Activated B cell treated with CpG ODN at 0.5 μM for 24 hours (primary cell): ENCODE measurements at regions not wholly inside any gene's neighbourhood (a gene's known extent, or its start where the extent isn't known, plus 50 kb on each side); places are given as distances from the start of the nearest gene placed in this dataset.

Source experiments
- ATAC-seq: fragments of 200-7000 bp; cut with Tn5 transposase; one replicate; pipeline ENCODE4 v1.10.0; 2021; ENCODE audit warnings: low read depth, mild to moderate bottlenecking, moderate library complexity
- CTCF ChIA-PET: fragments of 350-600 bp; sonication (Branson Sonifier 250); formaldehyde crosslinking; loops from one replicate; lab custom pipeline; 2021; ENCODE audit warnings: antibody characterized with exemption; lab: Charles Lee
- POLR2A ChIA-PET: fragments of 350-600 bp; sonication (Branson Sonifier 250); formaldehyde crosslinking; loops from one replicate; lab custom pipeline; 2021; ENCODE audit warnings: antibody characterized with exemption; lab: Charles Lee
- DNase-seq: peaks from one replicate; pipeline ENCODE4 v3.0.0; 2022
- H3K27ac Mint-ChIP-seq: one replicate; pipeline ENCODE4 v1.8.0; 2020; ENCODE audit warnings: mixed read lengths
- H3K27me3 Mint-ChIP-seq: one replicate; pipeline ENCODE4 v1.8.0; 2021; ENCODE audit warnings: mixed read lengths
- H3K36me3 Mint-ChIP-seq: one replicate; pipeline ENCODE4 v1.8.0; 2021; ENCODE audit warnings: low read depth, mixed read lengths
- H3K4me1 Mint-ChIP-seq: one replicate; pipeline ENCODE4 v1.8.0; 2021; ENCODE audit warnings: mixed read lengths
- H3K4me3 Mint-ChIP-seq: one replicate; pipeline ENCODE4 v1.8.0; 2020; ENCODE audit warnings: mild to moderate bottlenecking, mixed read lengths
- H3K9me3 Mint-ChIP-seq: one replicate; pipeline ENCODE4 v1.8.0; 2020; ENCODE audit warnings: mixed read lengths
- intact Hi-C: fragments of 100-400 bp; cut with micrococcal nuclease; formaldehyde crosslinking; loops from one replicate; pipeline ENCODE4 v1.15.1; 2024
- TF ChIP-seq, protein P1 (sequence below): fragments of 200-600 bp; IDR thresholded peaks from one replicate; pipeline ENCODE4 v1.8.0; 2022; ENCODE audit warnings: antibody characterized with exemption, mild to moderate bottlenecking

DNA sequence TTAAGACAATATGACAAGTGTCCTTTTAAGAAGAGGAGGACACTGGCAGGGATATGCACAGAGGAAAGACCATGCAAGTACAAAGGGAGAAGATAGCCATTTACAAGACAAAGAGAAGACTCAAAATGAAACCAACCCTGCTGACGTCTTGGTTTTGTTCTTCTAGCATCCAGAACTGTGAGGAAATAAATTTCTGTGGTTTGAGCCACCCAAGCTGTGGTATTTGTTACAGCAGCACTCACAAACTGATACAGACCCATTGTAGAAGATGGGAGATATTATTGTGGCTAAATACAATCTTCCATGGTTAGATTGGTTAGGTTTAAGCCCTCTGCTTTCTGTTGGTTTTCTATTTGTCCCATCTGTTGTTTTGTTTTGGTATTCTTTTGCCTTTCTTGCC, 88.6 kb upstream of the SLC35F1 start:
- Mint-ChIP-seq H3K4me3 (no peak overlapping the region), H3K36me3 (no peaks in the 10 kb centered on the region), H3K9me3 (peaks cover 5% of the 10 kb centered on the region), H3K27ac (no peak overlapping the region), H3K27me3 (no peaks in the 10 kb centered on the region), H3K4me1 (no peaks in the 10 kb centered on the region)
- TF ChIP-seq, protein P1, sequence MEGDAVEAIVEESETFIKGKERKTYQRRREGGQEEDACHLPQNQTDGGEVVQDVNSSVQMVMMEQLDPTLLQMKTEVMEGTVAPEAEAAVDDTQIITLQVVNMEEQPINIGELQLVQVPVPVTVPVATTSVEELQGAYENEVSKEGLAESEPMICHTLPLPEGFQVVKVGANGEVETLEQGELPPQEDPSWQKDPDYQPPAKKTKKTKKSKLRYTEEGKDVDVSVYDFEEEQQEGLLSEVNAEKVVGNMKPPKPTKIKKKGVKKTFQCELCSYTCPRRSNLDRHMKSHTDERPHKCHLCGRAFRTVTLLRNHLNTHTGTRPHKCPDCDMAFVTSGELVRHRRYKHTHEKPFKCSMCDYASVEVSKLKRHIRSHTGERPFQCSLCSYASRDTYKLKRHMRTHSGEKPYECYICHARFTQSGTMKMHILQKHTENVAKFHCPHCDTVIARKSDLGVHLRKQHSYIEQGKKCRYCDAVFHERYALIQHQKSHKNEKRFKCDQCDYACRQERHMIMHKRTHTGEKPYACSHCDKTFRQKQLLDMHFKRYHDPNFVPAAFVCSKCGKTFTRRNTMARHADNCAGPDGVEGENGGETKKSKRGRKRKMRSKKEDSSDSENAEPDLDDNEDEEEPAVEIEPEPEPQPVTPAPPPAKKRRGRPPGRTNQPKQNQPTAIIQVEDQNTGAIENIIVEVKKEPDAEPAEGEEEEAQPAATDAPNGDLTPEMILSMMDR: no peak
- ChIA-PET CTCF (no interaction called here), POLR2A (no interaction called here)
- DNase-seq: no peak
- no peak for ATAC-seq
- intact Hi-C loops: no loop called here

DNA sequence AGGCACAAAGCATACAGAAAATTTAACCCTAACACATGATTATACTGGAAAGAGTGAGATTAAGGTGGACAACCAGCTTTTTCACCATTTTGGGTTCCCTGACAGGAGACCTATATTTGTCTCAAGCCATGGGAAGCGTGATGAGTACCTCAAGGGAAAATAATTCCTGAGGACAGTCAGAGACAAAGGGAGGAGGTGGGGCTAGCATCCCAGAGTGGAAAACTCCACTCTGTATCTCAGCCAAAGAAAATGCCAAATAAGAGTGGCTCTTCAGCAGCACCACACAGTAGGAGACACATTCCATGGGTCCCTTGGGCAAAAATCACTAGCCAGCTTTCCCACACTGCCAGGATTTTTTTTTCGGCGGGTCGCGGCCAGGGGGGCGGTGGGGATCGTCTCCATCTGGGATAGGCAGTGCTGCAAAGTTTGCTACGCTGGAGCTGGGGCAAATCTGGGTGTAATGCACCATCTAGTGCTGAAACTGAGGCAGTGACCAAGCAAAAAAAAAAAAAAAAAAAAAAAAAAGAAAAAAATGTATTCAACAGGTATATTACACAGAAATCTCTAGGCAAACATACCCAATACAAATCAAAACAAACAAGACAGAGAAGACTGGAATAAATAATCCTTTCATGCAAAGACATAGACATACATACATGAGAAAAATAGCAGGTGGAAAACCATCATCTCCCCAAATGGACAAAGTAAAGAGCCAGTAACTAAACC, 77.3 kb upstream of the SLC35F1 start:
- ChIA-PET CTCF (no interaction called here), POLR2A (no interaction called here)
- Mint-ChIP-seq H3K27ac (no peak overlapping the region), H3K4me3 (no peak overlapping the region), H3K36me3 (peaks cover 3% of the 10 kb centered on the region), H3K9me3 (peaks cover 10% of the 10 kb centered on the region), H3K4me1 (no peaks in the 10 kb centered on the region), H3K27me3 (peaks cover 4% of the 10 kb centered on the region)
- ATAC-seq (no peak), DNase-seq (no peak)
- intact Hi-C loops: no loop called here
- TF ChIP-seq, protein P1: no peak

GRCh38 chr6:117837261-117837660, 69.8 kb upstream of the SLC35F1 start:
- Mint-ChIP-seq H3K27ac (no peak overlapping the region), H3K9me3 (peaks cover 12% of the 10 kb centered on the region), H3K36me3 (no peaks in the 10 kb centered on the region), H3K4me3 (no peak overlapping the region), H3K27me3 (no peaks in the 10 kb centered on the region), H3K4me1 (no peaks in the 10 kb centered on the region)
- TF ChIP-seq, protein P1: no peak
- CTCF ChIA-PET: no interaction called here
- DNase-seq (no peak), ATAC-seq (no peak)
- POLR2A ChIA-PET: no interaction called here
- intact Hi-C loops: no loop called here

- ATAC-seq (no peak), DNase-seq (no peak)
- no peaks in the 10 kb centered on the region for H3K4me1 Mint-ChIP-seq
- POLR2A ChIA-PET: no interaction called here
- H3K36me3 Mint-ChIP-seq: no peaks in the 10 kb centered on the region
- no peak overlapping the region for H3K27ac Mint-ChIP-seq
- H3K4me3 Mint-ChIP-seq: no peak overlapping the region
- intact Hi-C loops: no loop called here
- CTCF ChIA-PET: no interaction called here
- no peaks in the 10 kb centered on the region for H3K27me3 Mint-ChIP-seq
- H3K9me3 Mint-ChIP-seq: peaks cover 15% of the 10 kb centered on the region
- TF ChIP-seq, protein P1: no peak
Measured at GRCh38 chr6:117840541-117840983, 66.5 kb upstream of the SLC35F1 start.

DNA sequence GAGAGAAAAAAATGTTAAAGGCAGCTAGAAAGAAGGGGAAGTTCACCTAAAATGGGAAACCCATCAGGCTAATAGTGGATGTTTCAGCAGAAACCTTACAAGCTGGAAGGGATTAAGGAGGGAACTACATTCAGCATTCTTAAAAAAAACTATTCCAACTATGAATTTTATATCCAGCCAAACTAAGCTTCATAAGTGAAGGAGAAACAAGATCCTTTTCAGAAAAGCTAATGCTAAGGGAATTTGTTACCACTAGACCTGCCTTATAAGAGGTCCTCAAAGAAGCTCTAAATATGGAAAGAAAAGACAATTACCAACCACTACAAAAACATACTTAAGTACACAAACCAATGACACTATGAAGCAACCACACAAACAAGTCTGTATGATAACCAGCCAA, 59.2 kb upstream of the SLC35F1 start:
- no peak for DNase-seq
- no peaks in the 10 kb centered on the region for H3K27me3 Mint-ChIP-seq
- no peak overlapping the region for H3K27ac Mint-ChIP-seq
- ChIA-PET POLR2A (no interaction called here), CTCF (no interaction called here)
- peaks cover 7% of the 10 kb centered on the region for H3K9me3 Mint-ChIP-seq
- no peak for ATAC-seq
- TF ChIP-seq, protein P1: no peak
- no peaks in the 10 kb centered on the region for H3K4me1 Mint-ChIP-seq
- H3K4me3 Mint-ChIP-seq: no peak overlapping the region
- intact Hi-C loops: no loop called here
- H3K36me3 Mint-ChIP-seq: no peaks in the 10 kb centered on the region
